OCI-LY7 (cell line): ENCODE measurements at regions not wholly inside any gene's neighbourhood (a gene's known extent, or its start where the extent isn't known, plus 50 kb on each side); places are given as distances from the start of the nearest gene placed in this dataset.

ENCODE experiments used
- EZH2phosphoT487 ChIP-seq: fragments of 200-600 bp; sonication (generic); IDR thresholded peaks from 2 replicates; pipeline ENCODE4 v1.6.1; 2018; ENCODE audit warnings: low read depth, borderline replicate concordance, mild to moderate bottlenecking, mixed run types, antibody characterized with exemption, low read length, moderate library complexity, mixed read lengths
- TF ChIP-seq, protein P1 (sequence below): fragments of 200-600 bp; sonication (generic); conservative IDR thresholded peaks from 2 replicates; pipeline ENCODE4 v1.5.1; 2014; ENCODE audit warnings: mild to moderate bottlenecking, antibody characterized with exemption, low read length, moderate library complexity, mixed read lengths

DNA sequence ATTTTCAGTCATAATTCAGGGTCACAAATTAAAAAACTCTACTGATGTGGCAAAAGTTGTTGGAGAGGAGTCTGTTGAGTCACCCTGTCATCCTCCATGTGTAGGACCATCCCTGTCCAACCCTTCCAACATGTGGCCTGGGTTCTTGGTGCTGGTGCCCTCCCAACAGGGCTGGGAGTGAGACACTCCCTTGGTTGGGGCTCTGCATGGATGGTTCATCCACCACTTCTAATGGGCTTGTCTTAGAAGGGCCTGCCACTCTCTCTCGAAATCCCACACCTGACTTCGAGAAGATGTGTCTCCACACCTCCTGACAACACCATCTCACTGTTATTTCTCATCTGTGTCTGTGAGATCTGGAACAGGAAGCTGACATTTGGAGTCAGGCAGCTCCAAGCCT is 312.2 kb upstream of the IRX4 start:
- TF ChIP-seq, protein P1, sequence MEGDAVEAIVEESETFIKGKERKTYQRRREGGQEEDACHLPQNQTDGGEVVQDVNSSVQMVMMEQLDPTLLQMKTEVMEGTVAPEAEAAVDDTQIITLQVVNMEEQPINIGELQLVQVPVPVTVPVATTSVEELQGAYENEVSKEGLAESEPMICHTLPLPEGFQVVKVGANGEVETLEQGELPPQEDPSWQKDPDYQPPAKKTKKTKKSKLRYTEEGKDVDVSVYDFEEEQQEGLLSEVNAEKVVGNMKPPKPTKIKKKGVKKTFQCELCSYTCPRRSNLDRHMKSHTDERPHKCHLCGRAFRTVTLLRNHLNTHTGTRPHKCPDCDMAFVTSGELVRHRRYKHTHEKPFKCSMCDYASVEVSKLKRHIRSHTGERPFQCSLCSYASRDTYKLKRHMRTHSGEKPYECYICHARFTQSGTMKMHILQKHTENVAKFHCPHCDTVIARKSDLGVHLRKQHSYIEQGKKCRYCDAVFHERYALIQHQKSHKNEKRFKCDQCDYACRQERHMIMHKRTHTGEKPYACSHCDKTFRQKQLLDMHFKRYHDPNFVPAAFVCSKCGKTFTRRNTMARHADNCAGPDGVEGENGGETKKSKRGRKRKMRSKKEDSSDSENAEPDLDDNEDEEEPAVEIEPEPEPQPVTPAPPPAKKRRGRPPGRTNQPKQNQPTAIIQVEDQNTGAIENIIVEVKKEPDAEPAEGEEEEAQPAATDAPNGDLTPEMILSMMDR, result no peak
- TF ChIP-seq EZH2phosphoT487, result no peak
